GM18858 (cell line): ENCODE measurements at regions not wholly inside any gene's neighbourhood (a gene's known extent, or its start where the extent isn't known, plus 50 kb on each side); places are given as distances from the start of the nearest gene placed in this dataset.

Experiments used
- ATAC-seq: cut with Tn5 transposase; IDR thresholded peaks from one replicate; pipeline ENCODE4 v1.9.1; 2021; ENCODE audit not compliant: unreplicated experiment

DNA sequence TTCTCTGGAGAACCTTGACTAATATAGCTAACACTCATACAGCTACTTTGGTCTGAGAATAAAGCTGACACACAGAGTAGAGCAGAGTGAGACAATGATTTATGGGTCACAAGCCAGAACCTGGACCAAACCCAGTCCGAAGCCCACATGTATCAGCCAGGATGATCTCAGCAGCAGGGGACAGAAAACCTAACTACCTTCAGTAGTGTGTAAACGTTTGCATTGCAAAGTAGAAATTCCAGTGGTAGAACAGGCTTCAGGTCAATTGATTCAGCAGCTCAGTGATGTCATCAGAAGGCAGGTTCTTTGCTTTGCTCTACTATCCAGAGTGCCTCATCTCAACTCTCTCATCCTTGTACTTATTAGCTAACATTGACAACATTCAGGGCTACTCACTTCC lies 62.5 kb upstream of the PALS2 start:
- no peak for ATAC-seq

- no peak for ATAC-seq
These were observed 56.1 kb upstream of the PALS2 start for GRCh38 chr7:24517166-24517565.

GRCh38 chr7:24521917-24522623 lies 51.2 kb upstream of the PALS2 start:
- no peak for ATAC-seq
